ENCODE measurements at regions not wholly inside any gene's neighbourhood (a gene's known extent, or its start where the extent isn't known, plus 50 kb on each side); places are given as distances from the start of the nearest gene placed in this dataset.

- DNase-seq (ENCODE audit: low read depth, low spot score): no peak
- Histone ChIP-seq H3K4me3 (ENCODE audit: insufficient read length, low read depth) (no peak overlapping the region), H3K36me3 (ENCODE audit: insufficient read depth, insufficient read length, low read length) (no peaks in the 10 kb centered on the region), H3K27me3 (ENCODE audit: insufficient read depth, insufficient read length) (no peaks in the 10 kb centered on the region), H3K9me3 (ENCODE audit: insufficient read depth, low read length) (no peaks in the 10 kb centered on the region), H3K4me1 (ENCODE audit: insufficient read depth, insufficient read length) (no peaks in the 10 kb centered on the region), H3K9ac (ENCODE audit: insufficient read length, low read depth) (no peak overlapping the region)
- TF ChIP-seq ZNF274 (IDR thresholded peaks at IDR 0.05; ENCODE audit: low read depth, low read length) (no peak), YY1 (IDR thresholded peaks at IDR 0.05; ENCODE audit: insufficient read depth, insufficient read length) (no peak), SUZ12 (IDR thresholded peaks at IDR 0.05; ENCODE audit: extremely low read depth, insufficient read depth, insufficient read length) (no peak)
Measured at GRCh38 chr1:191590578-191590977, 567.7 kb upstream of the RGS18 start.

- H3K36me3 ChIP-seq (ENCODE audit: insufficient read depth, insufficient read length, low read length): no peaks in the 10 kb centered on the region
Measured at GRCh38 chr1:191592039-191592438, 566.2 kb upstream of the RGS18 start.

DNA sequence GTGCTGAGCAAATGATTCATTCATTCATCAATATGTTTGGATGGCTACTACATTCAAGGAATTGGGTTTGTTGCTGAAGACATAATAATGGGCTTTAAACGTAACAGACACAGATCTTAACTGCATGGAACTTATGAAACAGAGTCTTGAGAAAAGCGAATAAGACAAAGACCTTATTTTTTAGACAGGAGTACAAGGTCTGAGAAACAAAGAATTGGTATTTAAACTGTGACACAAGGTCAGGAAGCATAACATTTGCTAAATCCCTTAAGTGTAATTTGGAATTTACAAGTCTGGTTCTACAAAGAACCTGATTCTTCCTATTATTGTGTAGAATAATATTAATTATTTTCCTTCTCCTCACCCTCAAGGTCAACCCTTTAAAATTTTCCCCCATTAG, 565.4 kb upstream of the RGS18 start:
- TF ChIP-seq YY1 (IDR thresholded peaks at IDR 0.05; ENCODE audit: insufficient read depth, insufficient read length) (no peak), SUZ12 (IDR thresholded peaks at IDR 0.05; ENCODE audit: extremely low read depth, insufficient read depth, insufficient read length) (no peak), ZNF274 (IDR thresholded peaks at IDR 0.05; ENCODE audit: low read depth, low read length) (no peak)
- Histone ChIP-seq H3K9ac (ENCODE audit: insufficient read length, low read depth) (no peak overlapping the region), H3K27me3 (ENCODE audit: insufficient read depth, insufficient read length) (no peaks in the 10 kb centered on the region), H3K4me1 (ENCODE audit: insufficient read depth, insufficient read length) (no peaks in the 10 kb centered on the region), H3K4me3 (ENCODE audit: insufficient read length, low read depth) (no peak overlapping the region), H3K36me3 (ENCODE audit: insufficient read depth, insufficient read length, low read length) (no peaks in the 10 kb centered on the region), H3K9me3 (ENCODE audit: insufficient read depth, low read length) (no peaks in the 10 kb centered on the region)
- no peak for DNase-seq (ENCODE audit: low read depth, low spot score)

More at GRCh38 chr1:191592039-191592438, 566.2 kb upstream of the RGS18 start:
- no peak for TF ChIP-seq YY1 (IDR thresholded peaks at IDR 0.05; ENCODE audit: insufficient read depth, insufficient read length)
- no peak for TF ChIP-seq SUZ12 (IDR thresholded peaks at IDR 0.05; ENCODE audit: extremely low read depth, insufficient read depth, insufficient read length)
- TF ChIP-seq ZNF274 (IDR thresholded peaks at IDR 0.05; ENCODE audit: low read depth, low read length): no peak
- Histone ChIP-seq H3K9me3 (ENCODE audit: insufficient read depth, low read length) (no peaks in the 10 kb centered on the region), H3K27me3 (ENCODE audit: insufficient read depth, insufficient read length) (no peaks in the 10 kb centered on the region), H3K4me3 (ENCODE audit: insufficient read length, low read depth) (no peak overlapping the region), H3K9ac (ENCODE audit: insufficient read length, low read depth) (no peak overlapping the region), H3K4me1 (ENCODE audit: insufficient read depth, insufficient read length) (no peaks in the 10 kb centered on the region)
- DNase-seq (ENCODE audit: low read depth, low spot score): no peak

DNA sequence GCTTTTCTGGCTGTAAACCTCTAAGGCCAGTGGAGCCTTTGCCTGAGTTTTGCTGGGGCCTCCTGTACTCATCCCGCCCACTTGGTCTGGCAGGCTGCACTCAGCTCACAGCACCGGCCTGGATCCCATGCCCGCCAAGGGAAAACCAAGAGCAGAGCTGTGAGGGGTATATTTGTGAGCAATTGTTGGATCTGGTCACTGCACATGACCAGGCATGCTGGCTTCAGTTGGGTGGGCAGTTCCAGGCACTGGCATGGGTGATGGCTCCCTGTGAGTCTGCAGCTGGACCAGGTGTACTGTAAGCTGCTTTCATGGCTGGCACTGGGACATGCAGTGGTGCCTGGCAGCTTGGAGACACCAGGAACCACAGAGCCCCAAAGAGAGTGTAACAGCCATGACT, 563.1 kb upstream of the RGS18 start:
- H3K4me1 ChIP-seq (ENCODE audit: insufficient read depth, insufficient read length): no peaks in the 10 kb centered on the region
- TF ChIP-seq SUZ12 (IDR thresholded peaks at IDR 0.05; ENCODE audit: extremely low read depth, insufficient read depth, insufficient read length) (no peak), YY1 (IDR thresholded peaks at IDR 0.05; ENCODE audit: insufficient read depth, insufficient read length) (no peak), ZNF274 (IDR thresholded peaks at IDR 0.05; ENCODE audit: low read depth, low read length) (no peak)
- no peak for DNase-seq (ENCODE audit: low read depth, low spot score)
- H3K9me3 ChIP-seq (ENCODE audit: insufficient read depth, low read length): no peaks in the 10 kb centered on the region
- H3K27me3 ChIP-seq (ENCODE audit: insufficient read depth, insufficient read length): no peaks in the 10 kb centered on the region
- H3K4me3 ChIP-seq (ENCODE audit: insufficient read length, low read depth): no peak overlapping the region
- no peaks in the 10 kb centered on the region for H3K36me3 ChIP-seq (ENCODE audit: insufficient read depth, insufficient read length, low read length)
- H3K9ac ChIP-seq (ENCODE audit: insufficient read length, low read depth): no peak overlapping the region

GRCh38 chr1:191608367-191608766, 549.9 kb upstream of the RGS18 start:
- DNase-seq (ENCODE audit: low read depth, low spot score): no peak
- Histone ChIP-seq H3K4me1 (ENCODE audit: insufficient read depth, insufficient read length) (no peaks in the 10 kb centered on the region), H3K36me3 (ENCODE audit: insufficient read depth, insufficient read length, low read length) (no peaks in the 10 kb centered on the region), H3K9me3 (ENCODE audit: insufficient read depth, low read length) (no peaks in the 10 kb centered on the region), H3K27me3 (ENCODE audit: insufficient read depth, insufficient read length) (no peaks in the 10 kb centered on the region), H3K4me3 (ENCODE audit: insufficient read length, low read depth) (no peak overlapping the region), H3K9ac (ENCODE audit: insufficient read length, low read depth) (no peak overlapping the region)
- TF ChIP-seq YY1 (IDR thresholded peaks at IDR 0.05; ENCODE audit: insufficient read depth, insufficient read length) (no peak), ZNF274 (IDR thresholded peaks at IDR 0.05; ENCODE audit: low read depth, low read length) (no peak)

DNA sequence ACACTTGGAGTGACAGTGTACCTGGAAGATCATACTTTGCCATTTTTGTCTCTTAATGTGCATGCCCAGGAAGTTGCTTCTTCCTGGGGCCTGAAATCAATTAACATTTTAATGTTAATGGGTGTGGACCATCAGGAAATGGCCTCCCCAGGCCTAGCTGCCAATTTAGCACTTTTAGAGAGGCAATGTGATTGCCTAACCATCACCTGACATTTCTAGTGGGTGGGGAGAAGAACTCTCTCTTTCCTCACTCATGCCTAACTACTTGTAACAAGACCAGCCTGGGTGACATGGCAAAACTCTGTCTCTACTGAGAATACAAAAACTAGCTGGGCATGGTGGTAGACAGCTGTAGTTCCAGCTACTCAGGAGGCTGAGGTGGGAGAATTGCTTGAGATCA, 549.0 kb upstream of the RGS18 start:
- no peak overlapping the region for H3K9ac ChIP-seq (ENCODE audit: insufficient read length, low read depth)
- DNase-seq (ENCODE audit: low read depth, low spot score): no peak
- H3K27me3 ChIP-seq (ENCODE audit: insufficient read depth, insufficient read length): no peaks in the 10 kb centered on the region
- no peaks in the 10 kb centered on the region for H3K9me3 ChIP-seq (ENCODE audit: insufficient read depth, low read length)
- no peaks in the 10 kb centered on the region for H3K4me1 ChIP-seq (ENCODE audit: insufficient read depth, insufficient read length)
- TF ChIP-seq ZNF274 (IDR thresholded peaks at IDR 0.05; ENCODE audit: low read depth, low read length): no peak
- no peak for TF ChIP-seq SUZ12 (IDR thresholded peaks at IDR 0.05; ENCODE audit: extremely low read depth, insufficient read depth, insufficient read length)
- TF ChIP-seq YY1 (IDR thresholded peaks at IDR 0.05; ENCODE audit: insufficient read depth, insufficient read length): no peak
- no peak overlapping the region for H3K4me3 ChIP-seq (ENCODE audit: insufficient read length, low read depth)
- no peaks in the 10 kb centered on the region for H3K36me3 ChIP-seq (ENCODE audit: insufficient read depth, insufficient read length, low read length)

DNA sequence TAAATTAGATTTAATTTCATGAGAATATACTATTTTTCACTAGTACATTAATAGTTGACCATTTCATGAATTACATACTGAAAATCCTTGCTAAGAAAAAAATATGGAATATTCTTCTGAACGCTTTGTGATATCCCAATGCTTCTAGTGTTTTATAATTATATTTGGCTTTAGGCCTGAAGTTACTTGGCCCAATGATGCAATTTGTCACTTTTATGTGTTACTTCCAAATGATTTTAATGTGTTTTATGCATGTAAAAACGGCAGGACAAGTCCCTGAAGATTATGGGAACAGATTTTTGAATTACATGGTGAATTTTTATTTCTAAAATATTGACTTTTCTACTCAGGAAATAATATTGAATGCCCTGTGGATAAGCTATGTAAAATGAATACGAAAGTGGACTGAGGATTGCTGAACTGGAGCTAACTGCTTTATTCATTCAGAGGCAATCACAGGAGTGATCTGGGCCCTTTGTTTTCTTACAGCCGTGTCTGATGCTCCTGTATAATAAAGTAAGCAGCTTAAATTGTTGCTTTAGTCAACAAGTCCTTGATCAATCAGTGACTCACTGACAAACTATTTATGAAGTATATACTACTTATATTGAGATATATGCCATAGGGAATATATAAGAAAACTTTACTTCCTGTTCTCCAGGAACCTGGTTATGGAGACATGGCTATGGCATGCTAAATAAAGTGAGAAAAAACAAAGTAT, 543.0 kb upstream of the RGS18 start:
- TF ChIP-seq ZNF274 (IDR thresholded peaks at IDR 0.05; ENCODE audit: low read depth, low read length): no peak
- TF ChIP-seq YY1 (IDR thresholded peaks at IDR 0.05; ENCODE audit: insufficient read depth, insufficient read length): no peak
- TF ChIP-seq SUZ12 (IDR thresholded peaks at IDR 0.05; ENCODE audit: extremely low read depth, insufficient read depth, insufficient read length): no peak
- Histone ChIP-seq H3K36me3 (ENCODE audit: insufficient read depth, insufficient read length, low read length) (no peaks in the 10 kb centered on the region), H3K9ac (ENCODE audit: insufficient read length, low read depth) (no peak overlapping the region), H3K27me3 (ENCODE audit: insufficient read depth, insufficient read length) (no peaks in the 10 kb centered on the region), H3K9me3 (ENCODE audit: insufficient read depth, low read length) (no peaks in the 10 kb centered on the region), H3K4me3 (ENCODE audit: insufficient read length, low read depth) (no peak overlapping the region), H3K4me1 (ENCODE audit: insufficient read depth, insufficient read length) (no peaks in the 10 kb centered on the region)
- no peak for DNase-seq (ENCODE audit: low read depth, low spot score)

Data from NT2/D1 (cell line).